22Rv1 (cell line): ENCODE measurements at regions not wholly inside any gene's neighbourhood (a gene's known extent, or its start where the extent isn't known, plus 50 kb on each side); places are given as distances from the start of the nearest gene placed in this dataset.

Source experiments
- CTCF ChIP-seq: fragments of 450-650 bp; IDR thresholded peaks from 2 replicates; pipeline ENCODE4 v1.5.1; 2017; ENCODE audit warnings: mild to moderate bottlenecking
- ZFX ChIP-seq: fragments of 450-650 bp; IDR thresholded peaks from 2 replicates; pipeline ENCODE4 v1.6.1; 2017; ENCODE audit warnings: antibody characterized with exemption, borderline replicate concordance

GRCh38 chr6:84579404-84579803 is 185.0 kb downstream of the TBX18 start:
- no peak for TF ChIP-seq CTCF
- no peak for TF ChIP-seq ZFX
